AG04450 (cell line): ENCODE measurements at regions not wholly inside any gene's neighbourhood (a gene's known extent, or its start where the extent isn't known, plus 50 kb on each side); places are given as distances from the start of the nearest gene placed in this dataset.

Source experiments
- CTCF ChIA-PET: fragments of 300-600, 350-600 bp; formaldehyde crosslinking; extraction: SDS; loops from one replicate; lab custom pipeline; 2022; ENCODE audit warnings: antibody characterized with exemption, inconsistent platforms; lab: Charles Lee
- POLR2A ChIA-PET: fragments of 350-600 bp; formaldehyde crosslinking; extraction: SDS; loops from one replicate; lab custom pipeline; 2021; ENCODE audit warnings: antibody characterized with exemption, inconsistent platforms; lab: Yijun Ruan, JAX
- DNase-seq: peaks from one replicate; pipeline ENCODE4 v3.0.0-alpha.2; 2011; ENCODE audit warnings: low read depth, low spot score
- H3K27ac ChIP-seq: one replicate; pipeline ENCODE4 v1.5.1; 2012; ENCODE audit warnings: low read depth, low read length, control low read depth
- H3K27me3 ChIP-seq: one replicate; pipeline ENCODE4 v1.6.0; 2012; ENCODE audit warnings: low read length; ENCODE audit not compliant: control insufficient read depth, insufficient read depth
- H3K4me3 ChIP-seq: 2 replicates; pipeline ENCODE4 v1.5.1; 2011; ENCODE audit warnings: mild to moderate bottlenecking, low read depth, low read length, control low read depth
- H3K9me3 ChIP-seq: 2 replicates; pipeline ENCODE4 v1.5.1; 2012; ENCODE audit warnings: low read length; ENCODE audit not compliant: control insufficient read depth, insufficient read depth
- CTCF ChIP-seq: IDR thresholded peaks from 2 replicates; pipeline ENCODE4 v1.5.1; 2011; ENCODE audit warnings: low read depth, low read length, control low read depth, inconsistent platforms

GRCh38 chr3:148646126-148646665 is 51.5 kb upstream of the AGTR1 start:
- no peak overlapping the region for H3K27ac ChIP-seq
- no peak overlapping the region for H3K4me3 ChIP-seq
- CTCF ChIA-PET, result no interaction called here
- POLR2A ChIA-PET, result no interaction called here
- DNase-seq, result no peak
- no peak for TF ChIP-seq CTCF
- no peaks in the 10 kb centered on the region for H3K27me3 ChIP-seq
- no peaks in the 10 kb centered on the region for H3K9me3 ChIP-seq
